ENCODE measurements at regions not wholly inside any gene's neighbourhood (a gene's known extent, or its start where the extent isn't known, plus 50 kb on each side); places are given as distances from the start of the nearest gene placed in this dataset.
"Not testable (repeated sequence)": the region's sequence is repeated elsewhere in the genome, so short reads cannot be mapped to it uniquely, and the experiment has no call there.

DNA sequence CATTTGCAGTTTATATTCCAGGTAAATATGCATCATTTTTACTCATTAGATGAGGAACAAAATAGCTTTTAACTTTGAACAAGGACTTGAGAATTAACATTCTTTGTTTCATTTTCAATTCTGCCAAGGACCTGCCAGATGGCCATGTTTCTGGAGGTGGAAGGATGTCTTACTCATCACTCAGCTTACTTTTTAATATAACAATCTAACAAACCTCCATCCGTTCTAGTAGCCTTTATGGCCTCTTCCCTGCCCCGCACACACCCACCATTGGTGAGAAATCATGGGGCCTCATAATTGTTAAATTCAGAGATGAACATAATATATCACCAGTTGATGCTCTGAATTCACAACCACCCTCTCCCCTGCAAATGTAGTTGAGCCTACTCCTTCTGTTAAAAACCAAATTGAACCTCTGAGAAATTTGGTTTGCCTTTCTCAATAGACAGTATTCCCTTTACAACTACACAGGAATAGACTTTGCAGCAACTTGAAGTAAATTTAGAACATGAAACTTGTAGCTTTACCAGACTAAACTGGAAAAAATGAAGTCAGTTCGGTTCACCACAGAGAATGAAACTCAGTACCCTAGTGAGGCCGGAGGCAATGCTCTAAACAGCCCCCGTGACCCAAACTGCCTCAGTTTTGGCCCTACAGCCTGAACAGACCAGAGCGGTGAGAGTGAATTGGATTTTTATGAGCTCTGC is 50.1 kb upstream of the ACSL4 start:
- FAIRE-seq (no peak), DNase-seq (ENCODE audit: insufficient read length, low spot score) (no peak)

DNA sequence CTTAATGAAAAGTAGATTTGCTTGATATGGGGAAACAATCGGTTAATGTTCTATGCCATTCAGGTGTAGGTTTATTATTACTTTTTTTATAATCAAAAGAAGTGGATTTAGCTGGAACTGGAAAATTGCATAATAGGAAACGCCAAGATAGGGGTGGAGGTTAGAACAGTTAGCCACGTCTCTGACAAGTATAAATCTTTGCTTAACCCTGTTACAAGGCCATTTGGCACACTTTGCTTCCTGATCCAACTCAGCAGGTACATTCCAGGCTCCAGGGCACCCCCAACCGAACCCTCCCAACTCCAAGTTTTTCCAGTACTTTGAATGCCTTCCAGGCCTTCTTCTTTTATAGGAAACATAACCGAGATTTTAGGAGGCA is 50.6 kb upstream of the ACSL4 start:
- no peak for DNase-seq (ENCODE audit: insufficient read length, low spot score)
- no peak for FAIRE-seq

- DNase-seq (ENCODE audit: insufficient read length, low spot score): no peak
- FAIRE-seq: no peak
Measured at GRCh38 chrX:109785053-109785452, 52.0 kb upstream of the ACSL4 start.

DNA sequence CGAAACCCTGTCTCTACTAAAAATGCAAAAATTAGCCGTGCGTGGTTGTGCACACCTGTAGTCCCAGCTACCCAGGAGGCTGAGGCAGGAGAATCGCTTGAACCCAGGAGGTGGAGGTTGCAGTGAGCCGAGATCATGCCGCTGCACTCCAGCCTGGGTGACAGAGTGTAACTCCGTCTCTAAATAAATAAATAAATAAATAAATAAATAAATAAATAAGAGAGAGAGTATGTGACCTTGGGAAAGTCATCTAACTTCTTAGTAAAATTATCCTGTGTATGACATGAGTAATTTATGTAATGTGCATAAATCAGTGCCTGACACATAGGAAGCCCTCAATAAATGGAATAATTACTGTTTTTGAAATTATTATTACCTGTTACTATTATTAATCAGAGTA is 57.5 kb upstream of the ACSL4 start:
- not testable (repeated sequence) for DNase-seq (ENCODE audit: insufficient read length, low spot score); FAIRE-seq

GRCh38 chrX:109793191-109793590 is 60.1 kb upstream of the ACSL4 start:
- no peak for DNase-seq (ENCODE audit: insufficient read length, low spot score)
- no peak for FAIRE-seq

- no peak for DNase-seq (ENCODE audit: insufficient read length, low spot score)
Measured at GRCh38 chrX:109795682-109796081, 62.6 kb upstream of the ACSL4 start.

GRCh38 chrX:109797311-109797975 is 64.4 kb upstream of the ACSL4 start:
- FAIRE-seq (no peak), DNase-seq (ENCODE audit: insufficient read length, low spot score) (no peak)

More at GRCh38 chrX:109795682-109796081, 62.6 kb upstream of the ACSL4 start:
- FAIRE-seq: no peak

DNA sequence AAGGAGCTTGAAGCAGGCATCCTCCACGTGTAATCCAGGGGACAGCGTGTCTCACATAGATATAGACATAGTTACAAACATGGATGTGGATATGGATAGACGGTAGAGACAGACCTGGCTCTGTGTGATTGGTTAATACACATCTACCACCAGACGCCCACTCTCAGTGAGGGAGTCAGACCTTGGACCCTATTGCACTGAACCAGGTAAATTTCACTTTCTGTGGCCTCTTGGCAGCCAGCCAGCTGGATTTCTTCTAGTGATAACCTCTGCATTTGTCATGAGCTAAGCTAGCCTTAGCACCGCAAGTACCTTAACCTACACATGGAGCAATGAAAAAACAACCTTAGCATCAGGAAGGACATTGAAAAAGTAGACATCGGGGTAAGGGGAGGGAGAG is 79.2 kb upstream of the ACSL4 start:
- FAIRE-seq: no peak
- DNase-seq (ENCODE audit: insufficient read length, low spot score): no peak

- FAIRE-seq: no peak
- DNase-seq (ENCODE audit: insufficient read length, low spot score): no peak
Measured at GRCh38 chrX:109813236-109813635, 80.2 kb upstream of the ACSL4 start.

DNA sequence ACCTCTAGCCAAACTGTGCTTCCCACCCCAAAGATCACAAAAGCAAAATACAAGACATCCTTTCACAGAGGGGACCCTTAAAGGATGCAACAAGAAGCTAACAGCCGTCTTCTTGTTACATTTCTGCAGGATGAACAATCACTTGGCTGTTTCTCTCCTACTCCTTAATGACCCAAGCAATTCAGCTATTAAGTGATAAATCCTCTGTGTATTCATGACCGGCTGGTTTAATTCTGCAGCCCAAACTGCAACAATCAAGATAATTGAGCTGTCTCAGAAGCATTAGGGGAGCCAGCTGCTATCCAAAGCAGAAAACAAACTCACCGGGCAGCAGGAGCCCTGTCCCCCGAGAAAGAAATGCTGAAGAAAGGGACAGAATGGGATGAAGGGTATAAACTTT is 85.9 kb upstream of the ACSL4 start:
- no peak for DNase-seq (ENCODE audit: insufficient read length, low spot score)
- no peak for FAIRE-seq

DNA sequence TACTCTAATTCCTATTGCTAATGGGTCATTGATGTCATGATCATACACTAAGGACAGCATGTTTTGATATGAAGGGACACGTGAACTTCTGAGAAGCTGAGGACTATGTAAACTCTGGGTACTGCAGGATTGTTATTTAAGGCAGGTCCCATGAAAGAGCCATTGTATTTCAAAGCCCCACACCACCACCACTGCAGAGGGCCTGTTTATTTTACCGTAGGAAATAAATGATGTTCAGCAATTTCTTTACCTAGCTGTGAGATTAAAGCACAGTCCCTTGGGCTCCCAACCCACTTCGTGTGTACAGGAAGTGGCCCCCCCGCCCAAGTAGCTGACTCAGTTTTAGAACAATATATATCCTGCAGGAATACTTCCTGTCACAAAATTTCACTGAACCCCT is 89.8 kb upstream of the ACSL4 start:
- no peak for DNase-seq (ENCODE audit: insufficient read length, low spot score)
- no peak for FAIRE-seq

- DNase-seq (ENCODE audit: insufficient read length, low spot score): peak; percentile 26
- FAIRE-seq: no peak
Measured at GRCh38 chrX:109826954-109827708, 94.1 kb upstream of the ACSL4 start.

DNA sequence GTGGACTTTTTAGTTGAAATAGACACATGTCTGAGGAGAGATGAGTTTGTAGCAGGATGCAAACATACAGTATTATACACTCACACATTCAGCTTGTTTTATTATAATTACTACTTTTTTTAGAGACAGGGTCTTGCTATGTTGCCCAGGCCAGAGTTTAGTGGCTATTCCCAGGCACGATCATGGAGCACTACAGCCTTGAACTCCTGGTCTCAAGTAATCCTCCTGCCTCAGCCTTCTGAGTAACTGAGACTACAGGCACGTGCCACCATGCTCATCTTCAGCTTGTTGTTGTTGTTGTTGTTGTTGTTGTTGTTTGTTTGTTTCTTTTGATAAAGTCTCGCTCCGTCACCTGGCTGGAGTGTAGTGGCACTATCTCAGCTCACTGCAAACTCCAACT is 94.7 kb upstream of the ACSL4 start:
- DNase-seq (ENCODE audit: insufficient read length, low spot score) (no peak), FAIRE-seq (no peak)

DNA sequence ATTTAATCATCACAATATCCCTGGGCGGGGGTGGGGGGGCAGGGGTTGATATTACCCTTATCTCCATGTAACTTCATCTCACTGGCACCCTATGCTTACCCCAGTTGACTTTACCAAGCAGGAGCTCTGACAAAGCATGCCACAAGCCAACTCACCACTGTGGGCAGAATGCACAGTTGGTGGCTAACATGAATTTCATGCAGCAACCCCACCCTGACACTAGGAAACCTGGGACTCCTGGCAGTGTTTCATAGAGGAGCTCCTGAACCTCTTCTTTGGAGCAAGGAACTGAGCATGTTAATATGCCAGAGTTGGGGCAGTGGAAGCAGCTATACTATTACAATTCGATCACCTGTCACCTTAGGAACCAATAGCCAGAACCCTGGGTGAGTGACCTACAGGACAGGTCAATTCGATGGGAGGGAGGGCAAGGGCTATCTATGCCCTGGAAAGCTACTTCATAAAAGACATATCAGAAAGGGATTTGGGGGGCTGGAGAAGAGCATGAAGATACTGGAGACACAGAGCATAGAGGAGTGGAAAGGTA is 97.2 kb upstream of the ACSL4 start:
- FAIRE-seq: no peak
- no peak for DNase-seq (ENCODE audit: insufficient read length, low spot score)

DNA sequence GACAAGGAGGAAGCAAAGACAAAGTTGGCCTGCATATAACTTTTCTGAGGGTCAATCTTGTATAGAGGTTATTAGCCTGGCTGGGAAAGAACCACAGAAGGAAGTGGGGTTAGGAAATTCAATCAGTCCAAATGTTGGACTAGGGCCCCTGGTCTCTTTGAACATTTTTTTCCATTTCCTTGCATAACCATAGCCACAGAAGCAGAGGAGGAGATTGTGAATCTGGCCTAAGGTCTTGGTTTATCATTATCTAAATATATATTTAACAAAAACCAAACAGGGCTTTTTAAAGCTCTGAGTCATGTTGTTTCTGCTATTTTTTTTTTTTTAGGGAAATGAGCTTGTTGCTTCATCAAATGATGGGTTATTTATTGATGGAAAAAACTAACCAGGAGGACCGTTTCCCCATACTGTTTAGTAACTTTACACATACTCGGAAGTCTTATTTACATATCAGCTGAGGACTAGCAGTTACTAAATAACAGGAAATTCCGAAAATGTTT is 97.7 kb upstream of the ACSL4 start:
- FAIRE-seq (no peak), DNase-seq (ENCODE audit: insufficient read length, low spot score) (no peak)

DNA sequence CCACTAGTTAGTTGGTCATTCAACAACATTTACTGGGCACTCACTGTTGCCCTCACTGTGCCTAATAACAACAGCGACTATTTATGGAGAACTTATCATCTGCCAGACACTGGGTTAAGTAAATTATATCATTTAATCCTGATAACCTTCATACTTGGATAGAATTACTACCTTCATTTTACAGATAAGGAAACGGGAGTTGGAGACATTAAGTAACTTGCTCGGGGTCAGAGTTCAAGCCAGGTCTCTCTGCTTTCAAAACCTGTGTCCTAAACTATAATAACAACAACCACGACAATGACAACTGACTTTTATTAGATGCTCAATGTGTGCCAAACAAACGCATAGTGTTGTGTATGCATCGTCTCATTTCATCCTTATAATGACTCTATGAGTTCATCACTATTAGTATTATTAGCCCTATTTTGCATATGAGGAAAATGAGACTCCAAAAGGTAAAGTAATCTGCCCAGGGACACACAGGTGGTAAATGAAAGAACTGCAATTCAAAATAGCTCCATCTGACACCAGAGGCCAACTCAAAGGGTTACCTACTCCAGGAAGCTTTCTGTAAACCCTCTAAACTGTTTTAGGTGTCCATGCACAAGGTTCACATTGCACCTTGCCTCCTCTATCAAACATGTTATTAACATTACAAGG is 98.4 kb upstream of the ACSL4 start:
- DNase-seq (ENCODE audit: insufficient read length, low spot score): no peak
- FAIRE-seq: no peak

DNA sequence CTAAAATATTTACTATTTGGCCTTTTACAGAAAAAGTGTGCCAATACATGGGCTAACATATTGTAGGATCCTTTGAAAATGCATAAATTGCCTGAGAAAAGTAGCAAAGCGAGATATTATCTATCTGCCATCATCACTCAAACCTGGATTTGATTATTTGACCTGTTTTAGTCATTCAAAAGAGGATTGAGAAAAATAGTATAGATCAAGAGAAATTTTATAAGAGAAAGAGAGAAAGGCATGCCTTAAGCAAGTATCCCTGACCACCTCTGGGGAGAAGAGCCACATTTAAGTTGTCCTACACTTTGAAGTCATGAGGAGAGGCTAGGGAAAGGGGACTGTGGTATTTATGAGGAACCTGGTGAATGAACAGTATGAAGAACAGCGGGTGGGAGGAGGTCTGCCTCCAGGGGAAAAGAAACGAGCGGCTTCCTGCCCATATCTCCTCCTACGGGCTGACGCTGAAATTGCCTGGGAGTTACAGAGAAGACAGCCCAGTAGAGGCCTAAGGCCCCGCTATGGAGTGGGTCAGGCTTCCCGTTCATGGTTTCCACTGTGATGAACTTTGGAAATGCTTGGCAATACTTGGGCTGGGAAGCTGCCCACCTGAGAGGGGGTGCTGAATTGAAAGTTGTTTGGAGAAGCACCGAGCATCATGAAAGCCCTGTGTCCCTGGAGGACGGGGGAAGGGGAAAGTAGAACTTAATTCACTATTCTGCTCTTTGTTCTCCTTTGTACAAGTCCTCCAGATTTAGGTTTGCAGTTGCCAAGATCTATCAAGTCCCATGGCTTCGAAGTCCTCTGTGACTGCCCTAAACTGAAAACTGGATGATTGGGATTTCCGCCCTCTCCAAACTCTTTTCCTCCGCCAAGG is 106.9 kb upstream of the ACSL4 start:
- no peak for DNase-seq (ENCODE audit: insufficient read length, low spot score)

GRCh38 chrX:109840585-109840984 is 107.5 kb upstream of the ACSL4 start:
- DNase-seq (ENCODE audit: insufficient read length, low spot score) (peak; percentile 17), FAIRE-seq (no peak)

More for the DNA sequence above, 106.9 kb upstream of the ACSL4 start:
- no peak for FAIRE-seq

DNA sequence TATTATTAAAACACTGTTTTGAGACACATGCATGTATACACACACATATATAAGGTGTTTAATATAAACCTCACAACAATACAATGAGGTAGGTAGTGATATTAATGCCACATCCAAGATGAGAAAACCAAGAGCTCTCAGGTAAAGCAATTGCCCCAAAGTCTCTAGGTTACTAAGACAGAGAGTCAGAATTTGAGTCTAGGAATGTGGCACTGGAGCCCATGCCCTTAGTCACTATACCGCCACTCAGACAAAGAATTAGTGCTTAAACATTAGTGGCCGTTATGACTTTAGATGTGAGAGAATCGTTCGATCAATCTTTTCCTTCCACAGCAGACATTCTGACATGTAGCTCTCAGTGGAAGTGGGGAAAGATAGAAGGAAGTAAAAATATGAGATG is 108.2 kb upstream of the ACSL4 start:
- DNase-seq (ENCODE audit: insufficient read length, low spot score) (no peak), FAIRE-seq (no peak)
